GM23248 (cell line): ENCODE measurements at regions not wholly inside any gene's neighbourhood (a gene's known extent, or its start where the extent isn't known, plus 50 kb on each side); places are given as distances from the start of the nearest gene placed in this dataset.

Source experiments
- EZH2 ChIP-seq: fragments of 200-600 bp; sonication (generic); IDR thresholded peaks from 2 replicates; pipeline ENCODE4 v1.6.1; 2018; ENCODE audit warnings: antibody characterized with exemption, mild to moderate bottlenecking; ENCODE audit not compliant: insufficient read depth, poor library complexity, severe bottlenecking
- EZH2phosphoT487 ChIP-seq: fragments of 200-600 bp; sonication (generic); IDR thresholded peaks from 2 replicates; pipeline ENCODE4 v1.6.1; 2018; ENCODE audit warnings: antibody characterized with exemption, moderate library complexity, mild to moderate bottlenecking, low read depth; ENCODE audit not compliant: insufficient read depth

- TF ChIP-seq EZH2 (no peak), EZH2phosphoT487 (no peak)
Measured at GRCh38 chr2:120647487-120647886, 88.2 kb upstream of the GLI2 start.
